GM20000 (cell line): ENCODE measurements at regions not wholly inside any gene's neighbourhood (a gene's known extent, or its start where the extent isn't known, plus 50 kb on each side); places are given as distances from the start of the nearest gene placed in this dataset.
"Not testable (repeated sequence)": the region's sequence is repeated elsewhere in the genome, so short reads cannot be mapped to it uniquely, and the experiment has no call there.

ENCODE experiments used
- DNase-seq: peaks from one replicate; pipeline ENCODE4 v3.0.0; 2012; ENCODE audit warnings: low spot score
- CTCF ChIP-seq: IDR thresholded peaks from 2 replicates; pipeline ENCODE4 v1.5.1; 2012; ENCODE audit warnings: mild to moderate bottlenecking, control low read depth; ENCODE audit errors: extremely low read depth, missing control alignments

DNA sequence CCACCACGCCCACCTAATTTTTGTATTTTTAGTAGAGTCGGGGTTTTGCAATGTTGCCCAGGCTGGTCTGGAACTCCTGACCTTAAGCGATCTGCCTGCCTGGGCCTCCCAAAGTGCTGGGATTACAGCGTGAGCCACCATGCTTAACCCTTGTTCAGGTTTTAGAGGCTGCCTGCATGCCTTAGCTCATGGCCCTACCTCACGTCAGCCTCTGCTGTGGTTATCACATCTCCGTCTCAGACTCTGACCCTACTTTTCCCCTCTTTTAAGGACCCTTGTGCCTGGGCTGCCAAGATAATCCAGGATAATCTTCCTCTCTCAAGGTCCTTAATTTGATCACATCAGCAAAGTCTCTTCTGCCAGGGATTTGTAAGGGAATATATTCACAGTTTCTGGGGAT is 98.2 kb upstream of the PMAIP1 start:
- no peak for TF ChIP-seq CTCF
- no peak for DNase-seq

- no peak for DNase-seq
- TF ChIP-seq CTCF, result no peak
Observed at GRCh38 chr18:59800897-59801296, 98.9 kb upstream of the PMAIP1 start.

DNA sequence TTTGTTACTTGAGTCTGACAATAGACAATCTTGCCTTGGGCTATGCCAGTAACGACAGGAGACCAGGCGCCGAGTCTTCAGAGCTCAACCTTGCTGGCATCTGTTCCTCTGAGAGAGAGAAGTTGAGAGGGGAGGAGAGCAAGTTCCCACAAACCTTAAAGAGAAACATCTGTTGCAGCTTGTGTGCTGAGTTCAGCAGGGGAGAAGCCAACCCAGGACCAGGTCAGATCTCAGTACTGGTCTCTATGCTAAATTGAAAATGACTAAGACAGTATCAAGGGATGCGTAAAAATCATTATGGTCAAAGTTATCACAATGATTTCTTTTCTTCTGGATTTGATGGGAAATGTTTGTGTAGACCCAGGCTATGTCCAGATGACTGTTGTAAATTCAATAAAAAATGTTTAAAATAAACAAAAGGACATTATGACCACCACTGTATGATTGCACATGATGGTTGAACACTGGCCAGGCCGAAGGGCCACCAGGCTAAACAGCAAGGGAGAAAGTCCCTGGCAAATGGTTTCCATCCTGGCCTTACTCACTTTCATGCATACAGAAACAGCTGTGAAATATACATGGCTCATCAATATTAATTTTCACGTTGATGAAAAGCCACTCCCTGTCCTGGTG is 100.3 kb upstream of the PMAIP1 start:
- DNase-seq, result no peak
- no peak for TF ChIP-seq CTCF

GRCh38 chr18:59795882-59796281 is 98.7 kb upstream of the CCBE1 start:
- no peak for TF ChIP-seq CTCF
- DNase-seq, result no peak

DNA sequence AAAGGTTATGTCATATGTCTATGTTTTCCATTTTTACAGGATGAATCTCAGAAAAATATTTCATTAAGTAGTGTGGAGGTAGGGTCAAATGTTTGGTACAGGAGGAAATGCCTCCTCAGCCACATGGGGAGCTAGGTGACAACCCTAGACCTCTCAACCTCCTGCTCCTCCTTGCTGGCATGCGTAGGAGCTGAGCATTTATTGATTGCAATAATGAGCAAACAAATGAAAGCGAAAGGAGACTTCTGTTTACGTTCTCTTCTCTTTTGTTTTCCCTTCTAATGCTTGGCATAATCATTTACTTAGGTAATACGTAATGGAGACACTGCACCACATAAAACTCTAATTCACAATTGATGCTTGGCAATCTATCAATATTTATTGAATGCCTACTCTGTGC is 95.1 kb upstream of the CCBE1 start:
- no peak for TF ChIP-seq CTCF
- no peak for DNase-seq

GRCh38 chr18:59790346-59790936 is 93.2 kb upstream of the CCBE1 start:
- not testable (repeated sequence) for DNase-seq

GRCh38 chr18:59788791-59789106 is 91.5 kb upstream of the CCBE1 start:
- TF ChIP-seq CTCF, result no peak
- no peak for DNase-seq
